ENCODE measurements at regions not wholly inside any gene's neighbourhood (a gene's known extent, or its start where the extent isn't known, plus 50 kb on each side); places are given as distances from the start of the nearest gene placed in this dataset.
"Not testable (repeated sequence)": the region's sequence is repeated elsewhere in the genome, so short reads cannot be mapped to it uniquely, and the experiment has no call there.

DNA sequence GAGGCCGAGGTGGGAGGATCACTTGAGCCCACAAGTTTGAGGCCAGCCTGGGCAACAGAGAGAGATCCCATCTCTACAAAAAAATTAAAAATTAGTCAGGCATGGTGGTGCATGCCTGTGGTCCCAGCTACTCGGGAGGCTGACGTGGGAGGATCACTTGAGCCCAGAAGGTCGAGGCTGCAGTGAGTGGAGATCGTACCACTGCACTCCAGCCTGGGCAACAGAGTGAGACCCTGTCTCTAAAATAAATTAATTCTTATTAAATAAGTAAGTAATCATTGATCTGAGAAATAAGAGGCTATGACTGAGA, 452.6 kb downstream of the SOX9 start:
- TF ChIP-seq, protein P1, sequence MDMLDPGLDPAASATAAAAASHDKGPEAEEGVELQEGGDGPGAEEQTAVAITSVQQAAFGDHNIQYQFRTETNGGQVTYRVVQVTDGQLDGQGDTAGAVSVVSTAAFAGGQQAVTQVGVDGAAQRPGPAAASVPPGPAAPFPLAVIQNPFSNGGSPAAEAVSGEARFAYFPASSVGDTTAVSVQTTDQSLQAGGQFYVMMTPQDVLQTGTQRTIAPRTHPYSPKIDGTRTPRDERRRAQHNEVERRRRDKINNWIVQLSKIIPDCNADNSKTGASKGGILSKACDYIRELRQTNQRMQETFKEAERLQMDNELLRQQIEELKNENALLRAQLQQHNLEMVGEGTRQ (IDR thresholded peaks at IDR 0.05) = not testable (repeated sequence)
- TF ChIP-seq, protein P2, sequence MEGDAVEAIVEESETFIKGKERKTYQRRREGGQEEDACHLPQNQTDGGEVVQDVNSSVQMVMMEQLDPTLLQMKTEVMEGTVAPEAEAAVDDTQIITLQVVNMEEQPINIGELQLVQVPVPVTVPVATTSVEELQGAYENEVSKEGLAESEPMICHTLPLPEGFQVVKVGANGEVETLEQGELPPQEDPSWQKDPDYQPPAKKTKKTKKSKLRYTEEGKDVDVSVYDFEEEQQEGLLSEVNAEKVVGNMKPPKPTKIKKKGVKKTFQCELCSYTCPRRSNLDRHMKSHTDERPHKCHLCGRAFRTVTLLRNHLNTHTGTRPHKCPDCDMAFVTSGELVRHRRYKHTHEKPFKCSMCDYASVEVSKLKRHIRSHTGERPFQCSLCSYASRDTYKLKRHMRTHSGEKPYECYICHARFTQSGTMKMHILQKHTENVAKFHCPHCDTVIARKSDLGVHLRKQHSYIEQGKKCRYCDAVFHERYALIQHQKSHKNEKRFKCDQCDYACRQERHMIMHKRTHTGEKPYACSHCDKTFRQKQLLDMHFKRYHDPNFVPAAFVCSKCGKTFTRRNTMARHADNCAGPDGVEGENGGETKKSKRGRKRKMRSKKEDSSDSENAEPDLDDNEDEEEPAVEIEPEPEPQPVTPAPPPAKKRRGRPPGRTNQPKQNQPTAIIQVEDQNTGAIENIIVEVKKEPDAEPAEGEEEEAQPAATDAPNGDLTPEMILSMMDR (IDR thresholded peaks at IDR 0.05) = not testable (repeated sequence)
- TF ChIP-seq POLR2A (IDR thresholded peaks at IDR 0.05; ENCODE audit: low read length); JUN (IDR thresholded peaks at IDR 0.05): not testable (repeated sequence)
- TF ChIP-seq, protein P3, sequence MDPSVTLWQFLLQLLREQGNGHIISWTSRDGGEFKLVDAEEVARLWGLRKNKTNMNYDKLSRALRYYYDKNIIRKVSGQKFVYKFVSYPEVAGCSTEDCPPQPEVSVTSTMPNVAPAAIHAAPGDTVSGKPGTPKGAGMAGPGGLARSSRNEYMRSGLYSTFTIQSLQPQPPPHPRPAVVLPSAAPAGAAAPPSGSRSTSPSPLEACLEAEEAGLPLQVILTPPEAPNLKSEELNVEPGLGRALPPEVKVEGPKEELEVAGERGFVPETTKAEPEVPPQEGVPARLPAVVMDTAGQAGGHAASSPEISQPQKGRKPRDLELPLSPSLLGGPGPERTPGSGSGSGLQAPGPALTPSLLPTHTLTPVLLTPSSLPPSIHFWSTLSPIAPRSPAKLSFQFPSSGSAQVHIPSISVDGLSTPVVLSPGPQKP (IDR thresholded peaks at IDR 0.05; ENCODE audit: low read depth, low read length) = not testable (repeated sequence)
- TF ChIP-seq, protein P4, sequence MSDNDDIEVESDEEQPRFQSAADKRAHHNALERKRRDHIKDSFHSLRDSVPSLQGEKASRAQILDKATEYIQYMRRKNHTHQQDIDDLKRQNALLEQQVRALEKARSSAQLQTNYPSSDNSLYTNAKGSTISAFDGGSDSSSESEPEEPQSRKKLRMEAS (IDR thresholded peaks at IDR 0.05) = not testable (repeated sequence)
- TF ChIP-seq, protein P5, sequence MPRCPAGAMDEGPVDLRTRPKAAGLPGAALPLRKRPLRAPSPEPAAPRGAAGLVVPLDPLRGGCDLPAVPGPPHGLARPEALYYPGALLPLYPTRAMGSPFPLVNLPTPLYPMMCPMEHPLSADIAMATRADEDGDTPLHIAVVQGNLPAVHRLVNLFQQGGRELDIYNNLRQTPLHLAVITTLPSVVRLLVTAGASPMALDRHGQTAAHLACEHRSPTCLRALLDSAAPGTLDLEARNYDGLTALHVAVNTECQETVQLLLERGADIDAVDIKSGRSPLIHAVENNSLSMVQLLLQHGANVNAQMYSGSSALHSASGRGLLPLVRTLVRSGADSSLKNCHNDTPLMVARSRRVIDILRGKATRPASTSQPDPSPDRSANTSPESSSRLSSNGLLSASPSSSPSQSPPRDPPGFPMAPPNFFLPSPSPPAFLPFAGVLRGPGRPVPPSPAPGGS (IDR thresholded peaks at IDR 0.05) = not testable (repeated sequence)
